Activated naive CD8-positive, alpha-beta T cell treated with anti-CD3 and anti-CD28 coated beads for 36 hours (primary cell): ENCODE measurements at regions not wholly inside any gene's neighbourhood (a gene's known extent, or its start where the extent isn't known, plus 50 kb on each side); places are given as distances from the start of the nearest gene placed in this dataset.

Source experiments
- DNase-seq: peaks from one replicate; pipeline ENCODE4 v3.0.0; 2021
- H3K27ac Mint-ChIP-seq: one replicate; pipeline ENCODE4 v1.8.0; 2022; ENCODE audit warnings: mild to moderate bottlenecking, moderate library complexity, mixed read lengths
- H3K27me3 Mint-ChIP-seq: one replicate; pipeline ENCODE4 v1.8.0; 2022; ENCODE audit warnings: mild to moderate bottlenecking, mixed read lengths
- H3K36me3 Mint-ChIP-seq: one replicate; pipeline ENCODE4 v1.8.0; 2021; ENCODE audit warnings: mild to moderate bottlenecking, mixed read lengths
- H3K4me1 Mint-ChIP-seq: one replicate; pipeline ENCODE4 v1.8.0; 2021; ENCODE audit warnings: mixed read lengths
- H3K4me3 Mint-ChIP-seq: one replicate; pipeline ENCODE4 v1.8.0; 2022; ENCODE audit warnings: mild to moderate bottlenecking, moderate library complexity, mixed read lengths
- H3K9me3 Mint-ChIP-seq: one replicate; pipeline ENCODE4 v1.8.0; 2022; ENCODE audit warnings: mixed read lengths

GRCh38 chr3:127033171-127033570 is 50.3 kb downstream of the PLXNA1 start:
- Mint-ChIP-seq H3K9me3 (no peaks in the 10 kb centered on the region), H3K27ac (no peak overlapping the region), H3K4me1 (no peaks in the 10 kb centered on the region), H3K4me3 (no peak overlapping the region), H3K27me3 (no peaks in the 10 kb centered on the region), H3K36me3 (peaks cover 3% of the 10 kb centered on the region)
- DNase-seq = no peak

DNA sequence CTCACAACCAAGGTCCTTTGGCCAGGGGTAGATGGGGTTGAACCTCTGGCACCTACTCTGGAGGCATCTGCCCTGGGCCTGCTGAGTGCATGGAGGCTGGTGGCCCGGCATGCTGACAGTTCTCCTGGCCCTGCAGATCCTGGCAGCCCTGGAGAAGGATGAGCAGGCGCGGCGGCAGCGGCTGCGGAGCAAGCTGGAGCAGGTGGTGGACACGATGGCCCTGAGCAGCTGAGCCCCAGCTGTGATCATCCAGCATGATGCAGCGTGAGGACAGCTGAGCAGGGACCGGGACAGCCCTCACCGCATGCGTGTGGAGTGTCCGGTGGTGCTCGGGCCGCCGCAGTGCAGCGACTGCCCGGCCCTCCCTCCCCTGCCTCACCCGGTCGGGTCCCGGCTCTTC is 50.9 kb downstream of the PLXNA1 start:
- no peak overlapping the region for H3K4me3 Mint-ChIP-seq
- no peaks in the 10 kb centered on the region for H3K9me3 Mint-ChIP-seq

GRCh38 chr3:127034195-127034989 is 51.5 kb downstream of the PLXNA1 start:
- Mint-ChIP-seq H3K27ac (no peak overlapping the region), H3K9me3 (no peaks in the 10 kb centered on the region), H3K36me3 (peaks cover 3% of the 10 kb centered on the region), H3K27me3 (no peaks in the 10 kb centered on the region), H3K4me1 (no peaks in the 10 kb centered on the region), H3K4me3 (no peak overlapping the region)
- DNase-seq = no peak

More for the DNA sequence above, 50.9 kb downstream of the PLXNA1 start:
- Mint-ChIP-seq H3K27ac (no peak overlapping the region), H3K4me1 (no peaks in the 10 kb centered on the region), H3K36me3 (peaks cover 3% of the 10 kb centered on the region), H3K27me3 (no peaks in the 10 kb centered on the region)
- DNase-seq = no peak

- Mint-ChIP-seq H3K4me1 (no peaks in the 10 kb centered on the region), H3K4me3 (no peak overlapping the region), H3K27me3 (no peaks in the 10 kb centered on the region), H3K9me3 (no peaks in the 10 kb centered on the region), H3K27ac (no peak overlapping the region), H3K36me3 (peaks cover 3% of the 10 kb centered on the region)
- DNase-seq = no peak
These were observed 52.2 kb downstream of the PLXNA1 start for GRCh38 chr3:127034990-127035652.

DNA sequence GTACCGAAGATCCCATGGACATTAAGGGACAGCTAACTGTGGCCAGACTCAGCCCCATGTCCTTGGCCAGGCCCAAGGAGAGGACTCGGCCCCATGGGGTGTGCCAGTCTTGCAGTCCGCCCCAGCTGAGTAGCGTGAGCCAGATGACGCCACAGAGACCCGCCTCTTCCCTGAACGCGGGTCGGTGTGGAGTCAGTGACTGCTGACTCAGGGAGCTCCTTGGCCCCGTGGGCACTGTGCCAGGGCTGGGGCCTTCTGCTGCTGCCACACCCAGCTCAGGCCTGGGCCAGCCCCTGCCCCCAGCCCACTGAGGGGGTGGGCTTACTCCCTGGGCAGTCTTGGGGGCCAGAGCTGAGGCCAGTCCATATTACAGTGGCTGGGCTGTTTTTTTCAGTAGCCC is 52.8 kb downstream of the PLXNA1 start:
- no peak overlapping the region for H3K4me3 Mint-ChIP-seq
- H3K36me3 Mint-ChIP-seq = peaks cover 3% of the 10 kb centered on the region
- no peak for DNase-seq
- no peak overlapping the region for H3K27ac Mint-ChIP-seq
- no peaks in the 10 kb centered on the region for H3K27me3 Mint-ChIP-seq
- no peaks in the 10 kb centered on the region for H3K4me1 Mint-ChIP-seq
- H3K9me3 Mint-ChIP-seq = no peaks in the 10 kb centered on the region

GRCh38 chr3:127036209-127037020 is 53.5 kb downstream of the PLXNA1 start:
- Mint-ChIP-seq H3K27me3 (no peaks in the 10 kb centered on the region), H3K4me1 (no peaks in the 10 kb centered on the region), H3K9me3 (no peaks in the 10 kb centered on the region), H3K4me3 (no peak overlapping the region), H3K36me3 (peaks cover 2% of the 10 kb centered on the region), H3K27ac (no peak overlapping the region)
- no peak for DNase-seq

- DNase-seq = no peak
- no peaks in the 10 kb centered on the region for H3K9me3 Mint-ChIP-seq
- no peaks in the 10 kb centered on the region for H3K36me3 Mint-ChIP-seq
- no peak overlapping the region for H3K4me3 Mint-ChIP-seq
- no peaks in the 10 kb centered on the region for H3K4me1 Mint-ChIP-seq
- H3K27ac Mint-ChIP-seq = no peak overlapping the region
- no peaks in the 10 kb centered on the region for H3K27me3 Mint-ChIP-seq
These were observed 54.1 kb downstream of the PLXNA1 start for GRCh38 chr3:127037021-127037400.

GRCh38 chr3:127037418-127037841 is 54.5 kb downstream of the PLXNA1 start:
- Mint-ChIP-seq H3K27me3 (no peaks in the 10 kb centered on the region), H3K4me1 (no peaks in the 10 kb centered on the region), H3K9me3 (no peaks in the 10 kb centered on the region), H3K36me3 (no peaks in the 10 kb centered on the region), H3K27ac (no peak overlapping the region), H3K4me3 (no peak overlapping the region)
- DNase-seq = no peak

- no peaks in the 10 kb centered on the region for H3K27me3 Mint-ChIP-seq
- H3K27ac Mint-ChIP-seq = no peak overlapping the region
- H3K4me3 Mint-ChIP-seq = no peak overlapping the region
- H3K36me3 Mint-ChIP-seq = no peaks in the 10 kb centered on the region
- no peaks in the 10 kb centered on the region for H3K9me3 Mint-ChIP-seq
- no peak for DNase-seq
- H3K4me1 Mint-ChIP-seq = no peaks in the 10 kb centered on the region
These were observed 55.1 kb downstream of the PLXNA1 start for GRCh38 chr3:127037971-127038446.

DNA sequence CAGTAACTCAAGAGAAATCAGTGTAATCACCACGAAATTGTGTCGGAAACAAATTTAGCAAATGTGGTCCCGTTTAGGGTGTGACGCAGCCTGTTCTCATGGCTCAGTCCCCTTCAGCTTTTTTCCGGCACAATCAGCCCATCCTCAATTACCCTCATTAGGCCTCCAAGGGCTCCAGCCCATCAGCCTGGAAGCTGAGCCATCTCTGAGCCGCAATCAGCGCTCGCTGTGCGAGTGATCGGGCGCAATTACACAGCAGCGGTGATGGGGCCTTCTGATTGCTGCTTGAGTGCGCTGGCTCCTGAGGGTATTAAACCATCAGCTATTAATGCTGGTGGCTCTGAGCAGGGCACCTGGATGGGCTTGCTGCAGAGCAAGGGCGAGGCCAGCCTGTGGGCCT is 55.6 kb downstream of the PLXNA1 start:
- no peak overlapping the region for H3K27ac Mint-ChIP-seq
- H3K27me3 Mint-ChIP-seq = no peaks in the 10 kb centered on the region
- no peaks in the 10 kb centered on the region for H3K36me3 Mint-ChIP-seq
- no peaks in the 10 kb centered on the region for H3K9me3 Mint-ChIP-seq
- no peak overlapping the region for H3K4me3 Mint-ChIP-seq
- DNase-seq = no peak
- H3K4me1 Mint-ChIP-seq = no peaks in the 10 kb centered on the region

GRCh38 chr3:127038923-127039581 is 56.1 kb downstream of the PLXNA1 start:
- H3K4me3 Mint-ChIP-seq = no peak overlapping the region
- no peaks in the 10 kb centered on the region for H3K4me1 Mint-ChIP-seq
- H3K27me3 Mint-ChIP-seq = no peaks in the 10 kb centered on the region
- H3K36me3 Mint-ChIP-seq = no peaks in the 10 kb centered on the region
- no peak for DNase-seq
- no peaks in the 10 kb centered on the region for H3K9me3 Mint-ChIP-seq
- no peak overlapping the region for H3K27ac Mint-ChIP-seq

- no peak for DNase-seq
- H3K9me3 Mint-ChIP-seq = no peaks in the 10 kb centered on the region
- H3K4me3 Mint-ChIP-seq = no peak overlapping the region
- H3K27me3 Mint-ChIP-seq = no peaks in the 10 kb centered on the region
- no peaks in the 10 kb centered on the region for H3K4me1 Mint-ChIP-seq
- H3K27ac Mint-ChIP-seq = no peak overlapping the region
- no peaks in the 10 kb centered on the region for H3K36me3 Mint-ChIP-seq
These were observed 56.8 kb downstream of the PLXNA1 start for GRCh38 chr3:127039719-127040118.

- Mint-ChIP-seq H3K4me3 (no peak overlapping the region), H3K27ac (no peak overlapping the region), H3K27me3 (peaks cover 5% of the 10 kb centered on the region), H3K4me1 (no peaks in the 10 kb centered on the region), H3K36me3 (no peaks in the 10 kb centered on the region), H3K9me3 (no peaks in the 10 kb centered on the region)
- DNase-seq = no peak
These were observed 57.3 kb downstream of the PLXNA1 start for GRCh38 chr3:127040216-127040615.

DNA sequence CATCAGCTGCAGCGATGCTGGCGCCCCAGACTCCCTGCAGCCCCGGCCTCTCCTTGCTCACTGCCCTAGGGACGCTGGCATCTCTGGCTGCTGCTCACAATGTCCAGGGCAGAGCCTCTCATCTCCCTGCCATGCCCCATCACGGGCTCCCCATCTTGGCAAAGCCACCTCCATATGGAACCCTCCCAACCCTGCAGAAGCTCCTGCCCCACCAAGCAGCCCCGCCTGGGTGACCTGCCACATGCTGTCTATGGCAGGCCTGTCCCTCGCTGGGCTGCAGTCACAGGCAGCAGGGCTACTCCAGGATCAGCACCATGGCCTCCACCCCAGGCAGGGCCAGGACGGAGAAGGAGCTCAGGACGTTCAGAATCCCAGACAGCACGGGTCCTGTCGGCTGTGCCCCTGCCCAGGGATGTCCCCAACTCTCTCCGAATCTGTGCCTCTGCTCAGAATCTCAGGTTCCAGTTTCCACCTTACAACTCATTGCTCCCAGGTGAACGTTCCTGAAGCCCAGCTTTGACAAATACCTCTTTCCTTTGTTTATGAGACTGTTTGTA is 58.4 kb downstream of the PLXNA1 start:
- H3K9me3 Mint-ChIP-seq = no peaks in the 10 kb centered on the region
- no peaks in the 10 kb centered on the region for H3K36me3 Mint-ChIP-seq
- no peaks in the 10 kb centered on the region for H3K4me1 Mint-ChIP-seq
- DNase-seq = no peak
- no peak overlapping the region for H3K27ac Mint-ChIP-seq
- peaks cover 7% of the 10 kb centered on the region for H3K27me3 Mint-ChIP-seq
- H3K4me3 Mint-ChIP-seq = no peak overlapping the region
